Retinal pigment epithelial cell (primary cell): ENCODE measurements at regions not wholly inside any gene's neighbourhood (a gene's known extent, or its start where the extent isn't known, plus 50 kb on each side); places are given as distances from the start of the nearest gene placed in this dataset.

Experiments used
- DNase-seq: peaks from one replicate; pipeline ENCODE4 v3.0.0-alpha.2; 2010; ENCODE audit warnings: low read depth
- H3K4me3 ChIP-seq: 2 replicates; pipeline ENCODE4 v1.5.1; 2011; ENCODE audit warnings: mild to moderate bottlenecking, low read length, control low read depth, moderate library complexity
- TF ChIP-seq, protein P1 (sequence below): conservative IDR thresholded peaks from 2 replicates; pipeline ENCODE4 v1.5.1; 2011; ENCODE audit warnings: low read depth, low read length, control low read depth, inconsistent platforms

DNA sequence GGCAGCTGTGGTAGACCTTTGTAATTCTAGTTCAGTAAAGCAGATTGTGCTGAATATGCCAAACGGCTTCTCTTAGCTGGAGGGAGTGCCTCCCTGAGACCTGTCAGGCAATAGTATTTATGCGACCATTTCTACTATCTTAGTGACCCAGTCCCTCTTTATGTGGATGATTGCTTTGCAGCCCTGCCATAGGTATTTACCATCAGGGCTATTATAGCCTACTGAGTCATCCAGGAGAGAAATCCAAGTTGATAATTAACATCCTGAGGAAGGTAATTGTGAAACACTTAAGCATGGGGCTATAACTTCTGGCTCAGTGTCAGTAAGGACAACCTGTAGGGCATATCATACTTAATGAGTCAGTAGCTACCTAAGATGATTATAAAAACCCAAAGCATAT lies 103.9 kb upstream of the MAOA start:
- TF ChIP-seq, protein P1, sequence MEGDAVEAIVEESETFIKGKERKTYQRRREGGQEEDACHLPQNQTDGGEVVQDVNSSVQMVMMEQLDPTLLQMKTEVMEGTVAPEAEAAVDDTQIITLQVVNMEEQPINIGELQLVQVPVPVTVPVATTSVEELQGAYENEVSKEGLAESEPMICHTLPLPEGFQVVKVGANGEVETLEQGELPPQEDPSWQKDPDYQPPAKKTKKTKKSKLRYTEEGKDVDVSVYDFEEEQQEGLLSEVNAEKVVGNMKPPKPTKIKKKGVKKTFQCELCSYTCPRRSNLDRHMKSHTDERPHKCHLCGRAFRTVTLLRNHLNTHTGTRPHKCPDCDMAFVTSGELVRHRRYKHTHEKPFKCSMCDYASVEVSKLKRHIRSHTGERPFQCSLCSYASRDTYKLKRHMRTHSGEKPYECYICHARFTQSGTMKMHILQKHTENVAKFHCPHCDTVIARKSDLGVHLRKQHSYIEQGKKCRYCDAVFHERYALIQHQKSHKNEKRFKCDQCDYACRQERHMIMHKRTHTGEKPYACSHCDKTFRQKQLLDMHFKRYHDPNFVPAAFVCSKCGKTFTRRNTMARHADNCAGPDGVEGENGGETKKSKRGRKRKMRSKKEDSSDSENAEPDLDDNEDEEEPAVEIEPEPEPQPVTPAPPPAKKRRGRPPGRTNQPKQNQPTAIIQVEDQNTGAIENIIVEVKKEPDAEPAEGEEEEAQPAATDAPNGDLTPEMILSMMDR, result no peak
- no peak for DNase-seq
- H3K4me3 ChIP-seq, result no peak overlapping the region

DNA sequence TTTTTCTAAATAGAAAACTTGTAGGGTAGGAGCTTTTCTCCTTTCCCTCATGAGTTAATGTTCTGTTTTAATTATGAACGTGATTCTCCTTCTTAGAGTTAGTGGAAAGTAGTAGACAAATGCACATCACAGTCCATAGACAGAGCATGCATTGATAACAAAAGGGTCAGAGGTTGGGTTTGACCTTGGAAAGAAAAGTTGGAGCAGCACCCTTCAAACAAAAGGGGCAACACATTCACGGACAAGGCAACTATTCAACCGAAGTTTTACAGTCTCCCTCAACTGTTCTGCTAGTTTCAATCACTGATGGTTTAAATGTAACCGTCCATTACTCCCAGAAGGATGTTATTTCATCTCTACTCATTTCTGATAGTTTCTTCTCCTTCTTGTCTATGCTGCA lies 103.4 kb upstream of the MAOA start:
- DNase-seq, result no peak
- TF ChIP-seq, protein P1, result no peak
- H3K4me3 ChIP-seq, result no peak overlapping the region

DNA sequence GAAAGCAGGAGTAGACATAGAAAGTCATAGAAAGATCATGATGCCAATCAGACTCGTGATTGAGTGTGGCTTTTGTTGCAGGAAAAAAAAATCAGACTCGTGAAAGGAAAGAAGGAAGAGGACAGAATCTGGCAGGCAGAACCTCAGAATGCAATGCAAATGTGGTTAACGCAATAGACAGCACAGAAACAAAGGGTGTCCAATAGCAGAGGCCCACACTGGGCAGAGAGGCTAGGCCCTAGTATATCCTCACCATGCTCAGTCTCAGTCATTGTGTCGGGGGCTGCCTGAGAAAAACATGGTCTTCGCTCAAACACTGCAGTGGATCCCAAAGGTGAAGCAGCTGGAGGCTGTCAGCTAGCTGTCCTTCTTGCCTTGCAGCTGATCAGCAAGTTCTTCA lies 102.8 kb upstream of the MAOA start:
- no peak for DNase-seq
- H3K4me3 ChIP-seq, result no peak overlapping the region
- TF ChIP-seq, protein P1, result no peak

DNA sequence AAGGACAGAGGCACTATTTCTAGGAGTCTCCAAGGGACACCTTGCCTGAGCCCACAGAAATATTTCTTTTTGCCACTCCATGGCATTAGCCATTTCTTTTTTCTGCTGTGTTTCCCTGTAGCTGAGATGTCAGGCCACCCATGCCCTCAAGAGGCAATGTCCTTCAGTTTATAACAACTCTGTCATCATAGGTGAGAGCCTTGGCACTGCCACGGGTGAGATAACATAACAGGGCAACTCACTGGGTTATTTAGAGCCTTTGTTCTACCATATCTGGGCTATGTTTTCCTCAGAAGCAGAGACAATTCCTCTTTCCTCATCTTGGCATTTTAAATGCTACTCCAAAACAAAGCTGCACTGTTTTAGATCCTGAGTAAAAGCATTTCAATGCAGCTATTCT lies 99.9 kb upstream of the MAOA start:
- DNase-seq, result no peak
- TF ChIP-seq, protein P1, result no peak

DNA sequence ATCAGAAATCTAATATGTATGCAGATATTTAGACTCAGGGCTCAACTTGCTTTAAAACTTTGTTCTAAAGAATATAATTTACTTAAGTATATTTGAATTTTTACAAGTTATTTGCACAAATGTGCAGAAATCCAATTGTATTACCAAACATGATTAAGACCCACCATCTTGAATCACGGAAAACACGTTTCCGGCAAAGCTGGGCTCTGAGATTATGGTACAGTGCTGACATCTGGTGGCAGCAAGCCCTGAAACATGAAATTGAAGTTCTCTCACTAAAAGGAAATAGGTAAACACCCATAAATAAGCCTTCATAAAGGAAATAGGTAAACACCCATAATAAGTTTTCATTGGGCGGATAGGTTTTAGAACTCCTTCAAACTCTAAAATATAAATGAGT lies 98.3 kb upstream of the MAOA start:
- TF ChIP-seq, protein P1, result peak; percentile 70
- no peak for DNase-seq
- no peak overlapping the region for H3K4me3 ChIP-seq

More for the DNA sequence above, 99.9 kb upstream of the MAOA start:
- H3K4me3 ChIP-seq, result no peak overlapping the region

DNA sequence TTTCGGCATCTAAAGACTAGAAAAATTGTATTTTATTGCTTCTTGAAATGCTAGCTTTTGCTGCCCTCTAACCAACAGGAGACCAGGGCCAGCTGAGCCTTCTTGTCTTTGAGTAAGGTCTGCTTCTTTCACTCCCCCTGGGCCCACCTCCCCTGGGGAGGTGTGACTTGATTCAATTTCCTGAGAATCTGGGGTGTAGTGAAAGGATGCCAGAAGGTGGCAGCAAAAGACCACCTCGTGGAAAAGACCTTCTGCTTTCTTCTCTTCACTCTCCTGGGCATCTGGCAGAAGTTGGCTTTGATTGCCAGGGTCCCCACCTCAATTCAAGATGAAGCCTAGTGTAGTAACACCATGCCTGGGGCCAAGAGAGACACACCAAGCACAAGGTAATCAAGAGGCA lies 96.5 kb upstream of the MAOA start:
- TF ChIP-seq, protein P1, result peak; percentile 55
- no peak overlapping the region for H3K4me3 ChIP-seq
- no peak for DNase-seq

DNA sequence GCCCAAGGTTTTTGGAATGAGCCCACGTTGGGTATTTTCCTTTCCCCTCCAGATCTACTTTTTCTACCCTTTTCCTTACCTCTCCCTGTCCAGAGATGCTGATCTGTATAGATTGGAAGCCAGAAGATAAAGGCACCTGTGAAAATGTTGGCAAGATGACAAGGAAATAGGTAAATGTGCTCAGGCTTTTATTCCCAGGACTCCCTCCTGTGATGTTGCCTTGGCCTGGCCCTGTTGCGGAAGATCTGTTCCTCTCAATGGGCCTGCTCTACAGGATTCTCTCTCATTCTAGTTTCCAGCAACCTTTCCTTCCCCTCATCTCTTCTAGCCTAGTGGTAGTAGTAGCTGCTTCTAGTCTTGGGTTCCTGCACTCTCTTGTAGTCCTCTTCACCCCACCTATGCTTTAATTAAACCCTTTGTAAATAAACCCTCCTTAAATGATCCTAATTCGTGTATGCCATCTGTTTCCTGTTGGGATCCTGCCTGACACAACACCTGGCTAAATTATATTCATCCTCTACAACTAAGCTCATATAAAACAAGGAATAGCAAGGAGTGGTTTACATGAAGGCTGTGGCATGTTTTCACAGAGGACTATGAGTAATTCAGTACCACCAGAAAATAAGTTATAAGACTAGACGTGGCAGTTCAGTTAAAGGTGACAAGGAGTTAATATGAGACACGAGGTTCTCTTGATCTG lies 95.7 kb upstream of the MAOA start:
- no peak overlapping the region for H3K4me3 ChIP-seq
- TF ChIP-seq, protein P1, result no peak
- no peak for DNase-seq
